ENCODE measurements at regions not wholly inside any gene's neighbourhood (a gene's known extent, or its start where the extent isn't known, plus 50 kb on each side); places are given as distances from the start of the nearest gene placed in this dataset.
A peak's percentile ranks its signal among the peaks of the same experiment; 100 is the strongest.

- DNase-seq: no peak
Observed at GRCh38 chr1:188904201-188904600, 1573.5 kb downstream of the BRINP3 start.

GRCh38 chr1:188906921-188907641 is 1570.6 kb downstream of the BRINP3 start:
- no peak for DNase-seq

GRCh38 chr1:188930382-188930781 is 1547.3 kb downstream of the BRINP3 start:
- DNase-seq: no peak

- peak; percentile 2 for DNase-seq
Observed at GRCh38 chr1:188931506-188931905, 1546.2 kb downstream of the BRINP3 start.

- no peak for DNase-seq
Observed at GRCh38 chr1:188937965-188938551, 1539.6 kb downstream of the BRINP3 start.

- DNase-seq: no peak
Observed at GRCh38 chr1:188941986-188942385, 1535.7 kb downstream of the BRINP3 start.

GRCh38 chr1:188949701-188950100 is 1528.0 kb downstream of the BRINP3 start:
- DNase-seq: no peak

- DNase-seq: no peak
Observed at GRCh38 chr1:188958461-188959115, 1519.1 kb downstream of the BRINP3 start.

GRCh38 chr1:188986745-188987417 is 1490.8 kb downstream of the BRINP3 start:
- DNase-seq: peak; percentile 3

GRCh38 chr1:188988589-188988988 is 1489.1 kb downstream of the BRINP3 start:
- no peak for DNase-seq

- DNase-seq: no peak
Observed at GRCh38 chr1:188991221-188991930, 1486.3 kb downstream of the BRINP3 start.

GRCh38 chr1:189007824-189008223 is 1469.8 kb downstream of the BRINP3 start:
- no peak for DNase-seq

- no peak for DNase-seq
Observed at GRCh38 chr1:189021577-189021976, 1456.1 kb downstream of the BRINP3 start.

GRCh38 chr1:189022015-189022414 is 1455.6 kb downstream of the BRINP3 start:
- no peak for DNase-seq

- DNase-seq: no peak
Observed at GRCh38 chr1:189027512-189027911, 1450.2 kb downstream of the BRINP3 start.

GRCh38 chr1:189033169-189033568 is 1444.5 kb downstream of the BRINP3 start:
- no peak for DNase-seq

- DNase-seq: no peak
Observed at GRCh38 chr1:189036628-189037027, 1441.0 kb downstream of the BRINP3 start.

GRCh38 chr1:189046127-189046526 is 1431.5 kb downstream of the BRINP3 start:
- DNase-seq: no peak

GRCh38 chr1:189084811-189085210 is 1392.9 kb downstream of the BRINP3 start:
- no peak for DNase-seq

GRCh38 chr1:189103956-189104355 is 1373.7 kb downstream of the BRINP3 start:
- DNase-seq: no peak

GRCh38 chr1:189117072-189117770 is 1360.4 kb downstream of the BRINP3 start:
- DNase-seq: no peak

GRCh38 chr1:189121941-189122340 is 1355.7 kb downstream of the BRINP3 start:
- no peak for DNase-seq
